Pancreas (tissue), 10 donors: ENCODE measurements at regions not wholly inside any gene's neighbourhood (a gene's known extent, or its start where the extent isn't known, plus 50 kb on each side); places are given as distances from the start of the nearest gene placed in this dataset.
"Not testable (repeated sequence)": the region's sequence is repeated elsewhere in the genome, so short reads cannot be mapped to it uniquely, and the experiment has no call there.

Experiments
- ATAC-seq, 4 donors: fragments of 200-7000 bp; cut with Tn5 transposase; one replicate each; pipeline versions ENCODE4 v1.8.0 to v1.9.1; 2020; ENCODE audit warnings: mild to moderate bottlenecking in 4 of 4, moderate library complexity in 4 of 4
- DNase-seq, 6 donors: peaks; one replicate each; pipeline ENCODE4 v3.0.0-alpha.2; 2020
- FAIRE-seq: peaks from 2 replicates; lab custom pipeline; 2012; peaks lifted over from hg19 to GRCh38; lab: Jason Lieb, UNC
- H3K27ac ChIP-seq, 4 donors: fragments of 200-600 bp; sonication (generic); 1 replicate in 3 of 4; 2 replicates in 1 of 4; pipeline versions ENCODE4 v1.5.0 to v1.8.0; 2020
- H3K27me3 ChIP-seq, 4 donors: fragments of 200-600 bp; one replicate each; pipeline ENCODE4 v1.8.0; 2021
- H3K36me3 ChIP-seq, 3 donors: fragments of 200-600 bp; sonication (generic) in 1 of 3; one replicate each; pipeline versions ENCODE4 v1.5.0 to v1.8.0; 2020 to 2021
- H3K4me1 ChIP-seq, 3 donors: fragments of 200-600 bp; one replicate each; pipeline ENCODE4 v1.8.0; 2021
- H3K4me3 ChIP-seq, 4 donors: fragments of 200-600 bp; sonication (generic) in 2 of 4; one replicate each; pipeline versions ENCODE4 v1.5.0 to v1.8.0; 2020 to 2021
- H3K9me3 ChIP-seq, 4 donors: fragments of 200-600 bp; one replicate each; pipeline ENCODE4 v1.8.0; 2021
- WGBS, 2 donors: extraction: QIAGEN DNeasy Blood & Tissue Kit; methylation state at CpG; one replicate each; pipeline ENCODE4 v1.1.7; 2013; 5-methylcytosine and 5-hydroxymethylcytosine counted together
- intact Hi-C, 3 donors: fragments of 100-400 bp; cut with DNase I; formaldehyde crosslinking; loops; one replicate each; pipeline versions ENCODE4 v1.11.1 to v1.14.2; 2022
- donor health status: healthy with polysubstance abuse.
- donor health status: DM: no; HTN: no; CAD: no; lungs with moderate emphysema.
- donor health status: DM: no; HTN: no; CAD: no.
- donor health status: control.
- donor health status: control.
- donor health status: Bipolar disorder and iron deficiency.
- donor health status: DM: yes; HTN: yes; CAD: no.
- donor health status: DM: no; HTN: no; CAD: no.
- donor health status: DM: no; HTN: no; CAD: no.
- donor health status: DM: yes; HTN: yes; CAD: no.

GRCh38 chr21:9188322-9188721 is 1333.1 kb upstream of the TPTE start:
- H3K4me3 ChIP-seq, H3K9me3 ChIP-seq, H3K27me3 ChIP-seq, H3K36me3 ChIP-seq, H3K27ac ChIP-seq, FAIRE-seq, H3K4me1 ChIP-seq, intact Hi-C loops, ATAC-seq: not testable (repeated sequence)
- 42 to 51% methylated on average over 5 of the region's 6 CpGs for WGBS, 2 donors
- DNase-seq, result peak in 1 of 6 donors; percentile 10
